ENCODE measurements at regions not wholly inside any gene's neighbourhood (a gene's known extent, or its start where the extent isn't known, plus 50 kb on each side); places are given as distances from the start of the nearest gene placed in this dataset.

GRCh38 chr12:67208281-67209067 is 60.7 kb upstream of the CAND1 start:
- POLR2A ChIA-PET, result no interaction called here
- DNase-seq (ENCODE audit: low spot score) (no peak), FAIRE-seq (no peak), ATAC-seq (no peak)
- TF ChIP-seq ZNF431 (CRISPR knock-in tag; IDR thresholded peaks at IDR 0.05; ENCODE audit: borderline replicate concordance, low read depth) (no peak), ZNF253 (CRISPR knock-in tag; IDR thresholded peaks at IDR 0.05; ENCODE audit: borderline replicate concordance) (no peak), FOXP4 (CRISPR knock-in tag; IDR thresholded peaks at IDR 0.05) (no peak), ZNF382 (CRISPR knock-in tag; IDR thresholded peaks at IDR 0.05; ENCODE audit: borderline replicate concordance) (no peak), EHMT2 (IDR thresholded peaks at IDR 0.05; ENCODE audit: borderline replicate concordance, low read depth, low read length) (no peak), RXRA (CRISPR knock-in tag; IDR thresholded peaks at IDR 0.05) (no peak), ELF3 (CRISPR knock-in tag; IDR thresholded peaks at IDR 0.05) (no peak), SAFB2 (CRISPR knock-in tag; IDR thresholded peaks at IDR 0.05; ENCODE audit: borderline replicate concordance, low read depth) (no peak), ZBTB37 (CRISPR knock-in tag; IDR thresholded peaks at IDR 0.05) (no peak), ZKSCAN5 (CRISPR knock-in tag; IDR thresholded peaks at IDR 0.05) (no peak), NCOA1 (CRISPR knock-in tag; IDR thresholded peaks at IDR 0.05) (no peak), POLR2A (IDR thresholded peaks at IDR 0.05; ENCODE audit: insufficient read depth in 1 of 2, low read depth in 2 of 2, low read length in 2 of 2) (no peak), KAT7 (CRISPR knock-in tag; IDR thresholded peaks at IDR 0.05; ENCODE audit: borderline replicate concordance) (no peak), TAF1 (CRISPR knock-in tag; IDR thresholded peaks at IDR 0.05) (no peak)
- TF ChIP-seq, protein P1, sequence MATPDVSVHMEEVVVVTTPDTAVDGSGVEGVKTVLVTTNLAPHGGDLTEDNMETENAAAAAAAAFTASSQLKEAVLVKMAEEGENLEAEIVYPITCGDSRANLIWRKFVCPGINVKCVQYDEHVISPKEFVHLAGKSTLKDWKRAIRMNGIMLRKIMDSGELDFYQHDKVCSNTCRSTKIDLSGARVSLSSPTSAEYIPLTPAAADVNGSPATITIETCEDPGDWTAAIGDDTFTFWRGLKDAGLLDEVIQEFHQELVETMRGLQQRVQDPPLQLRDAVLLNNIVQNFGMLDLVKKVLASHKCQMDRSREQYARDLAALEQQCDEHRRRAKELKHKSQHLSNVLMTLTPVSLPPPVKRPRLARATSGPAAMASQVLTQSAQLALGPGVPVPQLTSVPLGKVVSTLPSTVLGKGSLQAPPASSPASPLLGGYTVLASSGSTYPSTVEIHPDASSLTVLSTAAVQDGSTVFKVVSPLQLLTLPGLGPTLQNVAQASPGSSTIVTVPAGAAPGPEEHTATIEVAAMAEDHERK (CRISPR knock-in tag; IDR thresholded peaks at IDR 0.05; ENCODE audit: low read depth), result no peak
- intact Hi-C loops (cut with micrococcal nuclease; ENCODE audit: unreplicated experiment), result no loop called here
- peaks cover 0 to 5% of the 10 kb centered on the region in 2 experiments; a peak in 1 of 5 replicates for H3K27me3 ChIP-seq (ENCODE audit: control insufficient read depth in 1 of 2, insufficient read depth in 2 of 2, low read length in 2 of 2)
- in situ Hi-C loops (cut with HindIII; ENCODE audit: extremely low pct_ligation_motif_present, low pct_unique_long_range_greater_than_20kb), result no loop called here
- H3K4me2 ChIP-seq (ENCODE audit: low read depth, low read length), result no peak overlapping the region
- peaks cover 12% of the 10 kb centered on the region for H3K4me1 ChIP-seq (ENCODE audit: insufficient read depth, low read length)
- CTCF ChIA-PET (ENCODE audit: low intra/inter-chr PET ratio, low total read pairs), result no interaction called here
- no peak overlapping the region for H3K27ac ChIP-seq (ENCODE audit: extremely low read length, insufficient read depth, low read length)
- WGBS (ENCODE audit: low lambda C conversion rate), result 14% methylated on average over 8 of the region's 8 CpGs
- H3K79me2 ChIP-seq (ENCODE audit: insufficient read depth, low read length), result no peaks in the 10 kb centered on the region
- no peak overlapping the region for H2AFZ ChIP-seq (ENCODE audit: low read length)
- no peaks in the 10 kb centered on the region for H3K9me3 ChIP-seq (ENCODE audit: low read length)
- H3K36me3 ChIP-seq (replicated peaks in 1 of 2; ENCODE audit: control insufficient read depth in 1 of 2, insufficient read depth in 2 of 2, low read length in 2 of 2), result no peaks in the 10 kb centered on the region
- no TSS peak for BruUV-seq (replicated peaks)
- no peaks in the 10 kb centered on the region for H4K20me1 ChIP-seq (ENCODE audit: insufficient read depth, low read length)
- H3K4me3 ChIP-seq (replicated peaks in 1 of 3; ENCODE audit: insufficient read depth in 1 of 3, low read depth in 2 of 3, low read length in 3 of 3), result no peak overlapping the region
- no peak overlapping the region for H3K9ac ChIP-seq (ENCODE audit: insufficient read depth, low read depth, low read length)

Data from HepG2 (cell line).